Cardiac septum (tissue), 1 donor: ENCODE measurements at regions not wholly inside any gene's neighbourhood (a gene's known extent, or its start where the extent isn't known, plus 50 kb on each side); places are given as distances from the start of the nearest gene placed in this dataset.
"Not testable (repeated sequence)": the region's sequence is repeated elsewhere in the genome, so short reads cannot be mapped to it uniquely, and the experiment has no call there.

Experiments used
- DNase-seq: peaks from one replicate; pipeline ENCODE4 v3.0.0-alpha.2; 2020; ENCODE audit warnings: low spot score
- intact Hi-C: fragments of 100-400 bp; cut with DNase I; formaldehyde crosslinking; loops from one replicate; pipeline ENCODE4 v1.14.0; 2022
- donor health status: DM: no; HTN: no; CAD: no.

GRCh38 chr9:13035822-13036221 is 243.7 kb downstream of the MPDZ start:
- intact Hi-C loops = loop anchor here (2.0 kb wide), 1 partner anchor 53 kb away; no protein-coding TSS in a partner anchor
- DNase-seq = no peak

GRCh38 chr9:13037808-13038207 is 241.7 kb downstream of the MPDZ start:
- DNase-seq, intact Hi-C loops: not testable (repeated sequence)

GRCh38 chr9:13047827-13048587 is 231.5 kb downstream of the MPDZ start:
- intact Hi-C loops = no loop called here
- no peak for DNase-seq

- DNase-seq = no peak
- intact Hi-C loops = no loop called here
Measured at GRCh38 chr9:13049223-13049622, 230.3 kb downstream of the MPDZ start.

GRCh38 chr9:13053504-13053903 is 226.0 kb downstream of the MPDZ start:
- intact Hi-C loops = no loop called here
- no peak for DNase-seq

GRCh38 chr9:13054389-13054788 is 225.1 kb downstream of the MPDZ start:
- intact Hi-C loops = no loop called here
- DNase-seq = no peak
